Brain microvascular endothelial cell (primary cell): ENCODE measurements at regions not wholly inside any gene's neighbourhood (a gene's known extent, or its start where the extent isn't known, plus 50 kb on each side); places are given as distances from the start of the nearest gene placed in this dataset.
A peak's percentile ranks its signal among the peaks of the same experiment; 100 is the strongest.

Source experiments
- DNase-seq: peaks from one replicate; pipeline ENCODE4 v3.0.0-alpha.2; 2020
- H3K27ac ChIP-seq: fragments of 250-450 bp; sonication (Bioruptor Pico); 2 replicates; pipeline ENCODE4 v1.5.1; 2020; ENCODE audit warnings: mild to moderate bottlenecking, moderate library complexity
- H3K27me3 ChIP-seq: fragments of 250-450 bp; sonication (Bioruptor Pico); replicated peaks from 2 replicates; pipeline ENCODE4 v1.5.1; 2020; ENCODE audit warnings: mild to moderate bottlenecking
- H3K36me3 ChIP-seq: fragments of 250-450 bp; sonication (Bioruptor Pico); replicated peaks from 2 replicates; pipeline ENCODE4 v1.5.1; 2020; ENCODE audit warnings: mild to moderate bottlenecking
- H3K4me3 ChIP-seq: 2 replicates; pipeline ENCODE4 v1.5.1; 2011; ENCODE audit warnings: low read depth, mild to moderate bottlenecking, control low read depth, low read length, moderate library complexity
- CTCF ChIP-seq: IDR thresholded peaks from 2 replicates; pipeline ENCODE4 v1.5.1; 2011; ENCODE audit warnings: low read depth, mild to moderate bottlenecking, moderate library complexity, low read length, control low read depth, inconsistent platforms; ENCODE audit errors: missing control alignments
- in situ Hi-C: cut with HindIII; loops from 2 replicates; pipeline ENCODE4 v1.10.0; 2017; ENCODE audit warnings: low sequenced_read_pairs, low pct_ligation_motif_present

GRCh38 chr12:90250766-90251165, 542.1 kb upstream of the ATP2B1 start:
- in situ Hi-C loops, result no loop called here
- Histone ChIP-seq H3K27me3 (no peaks in the 10 kb centered on the region), H3K4me3 (no peak overlapping the region), H3K36me3 (no peaks in the 10 kb centered on the region), H3K27ac (no peak overlapping the region)
- TF ChIP-seq CTCF, result no peak
- DNase-seq, result no peak

- Histone ChIP-seq H3K27me3 (no peaks in the 10 kb centered on the region), H3K36me3 (no peaks in the 10 kb centered on the region), H3K27ac (no peak overlapping the region), H3K4me3 (no peak overlapping the region)
- TF ChIP-seq CTCF, result no peak
- DNase-seq, result no peak
- in situ Hi-C loops, result no loop called here
Observed at GRCh38 chr12:90250042-90250441, 541.4 kb upstream of the ATP2B1 start.

- in situ Hi-C loops, result no loop called here
- Histone ChIP-seq H3K36me3 (no peaks in the 10 kb centered on the region), H3K4me3 (no peak overlapping the region), H3K27me3 (no peaks in the 10 kb centered on the region), H3K27ac (no peak overlapping the region)
- no peak for TF ChIP-seq CTCF
- no peak for DNase-seq
Observed at GRCh38 chr12:90246688-90247087, 538.0 kb upstream of the ATP2B1 start.

- H3K27ac ChIP-seq, result no peak overlapping the region
- in situ Hi-C loops, result no loop called here
- H3K36me3 ChIP-seq, result no peaks in the 10 kb centered on the region
- DNase-seq, result no peak
- TF ChIP-seq CTCF, result no peak
- H3K27me3 ChIP-seq, result no peaks in the 10 kb centered on the region
- no peak overlapping the region for H3K4me3 ChIP-seq
Observed at GRCh38 chr12:90245391-90245790, 536.8 kb upstream of the ATP2B1 start.

- H3K4me3 ChIP-seq, result no peak overlapping the region
- TF ChIP-seq CTCF, result no peak
Observed at GRCh38 chr12:90244232-90244631, 535.6 kb upstream of the ATP2B1 start.

GRCh38 chr12:90243211-90243610, 534.6 kb upstream of the ATP2B1 start:
- Histone ChIP-seq H3K27me3 (no peaks in the 10 kb centered on the region), H3K4me3 (no peak overlapping the region), H3K36me3 (no peaks in the 10 kb centered on the region), H3K27ac (no peak overlapping the region)
- no peak for DNase-seq
- in situ Hi-C loops, result no loop called here
- no peak for TF ChIP-seq CTCF

More at GRCh38 chr12:90244232-90244631, 535.6 kb upstream of the ATP2B1 start:
- peak; percentile 29 for DNase-seq
- Histone ChIP-seq H3K27me3 (no peaks in the 10 kb centered on the region), H3K36me3 (no peaks in the 10 kb centered on the region), H3K27ac (no peak overlapping the region)
- in situ Hi-C loops, result no loop called here
